ENCODE measurements at regions not wholly inside any gene's neighbourhood (a gene's known extent, or its start where the extent isn't known, plus 50 kb on each side); places are given as distances from the start of the nearest gene placed in this dataset.

DNA sequence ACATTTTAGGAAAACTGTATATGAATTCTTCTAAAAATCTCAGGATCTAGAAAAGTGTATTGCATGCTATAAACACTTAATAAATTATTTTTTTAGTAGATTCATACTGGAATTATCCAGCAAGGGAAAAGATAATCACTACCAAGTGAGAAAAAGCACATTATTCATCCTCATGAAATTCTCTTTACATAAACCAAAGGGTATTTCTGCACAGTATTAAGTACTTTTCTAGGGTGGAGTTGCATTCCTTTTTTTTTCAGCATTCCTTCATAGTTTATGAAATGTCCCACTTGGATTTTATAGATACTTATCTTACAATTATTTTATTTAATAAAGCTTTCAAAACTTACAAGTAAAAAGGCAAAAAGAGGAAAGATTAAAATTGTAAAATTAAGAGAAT is 403.3 kb downstream of the HGF start:
- TF ChIP-seq, protein P1, sequence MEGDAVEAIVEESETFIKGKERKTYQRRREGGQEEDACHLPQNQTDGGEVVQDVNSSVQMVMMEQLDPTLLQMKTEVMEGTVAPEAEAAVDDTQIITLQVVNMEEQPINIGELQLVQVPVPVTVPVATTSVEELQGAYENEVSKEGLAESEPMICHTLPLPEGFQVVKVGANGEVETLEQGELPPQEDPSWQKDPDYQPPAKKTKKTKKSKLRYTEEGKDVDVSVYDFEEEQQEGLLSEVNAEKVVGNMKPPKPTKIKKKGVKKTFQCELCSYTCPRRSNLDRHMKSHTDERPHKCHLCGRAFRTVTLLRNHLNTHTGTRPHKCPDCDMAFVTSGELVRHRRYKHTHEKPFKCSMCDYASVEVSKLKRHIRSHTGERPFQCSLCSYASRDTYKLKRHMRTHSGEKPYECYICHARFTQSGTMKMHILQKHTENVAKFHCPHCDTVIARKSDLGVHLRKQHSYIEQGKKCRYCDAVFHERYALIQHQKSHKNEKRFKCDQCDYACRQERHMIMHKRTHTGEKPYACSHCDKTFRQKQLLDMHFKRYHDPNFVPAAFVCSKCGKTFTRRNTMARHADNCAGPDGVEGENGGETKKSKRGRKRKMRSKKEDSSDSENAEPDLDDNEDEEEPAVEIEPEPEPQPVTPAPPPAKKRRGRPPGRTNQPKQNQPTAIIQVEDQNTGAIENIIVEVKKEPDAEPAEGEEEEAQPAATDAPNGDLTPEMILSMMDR (IDR thresholded peaks at IDR 0.05): no peak
- no peak for TF ChIP-seq POLR2A (IDR thresholded peaks at IDR 0.05)
